Prostate gland (tissue), 2 donors: ENCODE measurements at regions not wholly inside any gene's neighbourhood (a gene's known extent, or its start where the extent isn't known, plus 50 kb on each side); places are given as distances from the start of the nearest gene placed in this dataset.

Experiments used
- DNase-seq: peaks from one replicate; pipeline ENCODE4 v3.0.0-alpha.2; 2019; ENCODE audit warnings: low spot score
- H3K27ac ChIP-seq, 2 donors: fragments of 200-600 bp; sonication (generic); 2 replicates each; pipeline ENCODE4 v1.5.1; 2017 to 2019
- H3K27me3 ChIP-seq: fragments of 200-600 bp; sonication (generic); replicated peaks from 2 replicates; pipeline ENCODE4 v1.5.1; 2019; ENCODE audit not compliant: insufficient read depth
- H3K36me3 ChIP-seq, 2 donors: fragments of 200-600 bp; sonication (generic); 1 replicate in 1 of 2; 2 replicates in 1 of 2; pipeline versions ENCODE4 v1.5.1 to v1.8.1; 2017 to 2019
- H3K4me1 ChIP-seq: fragments of 200-600 bp; sonication (generic); replicated peaks from 2 replicates; pipeline ENCODE4 v1.5.1; 2019
- H3K4me3 ChIP-seq, 2 donors: fragments of 200-600 bp; sonication (generic); 2 replicates each; pipeline ENCODE4 v1.5.1; 2017 to 2019
- H3K9me3 ChIP-seq: fragments of 200-600 bp; sonication (generic); 2 replicates; pipeline ENCODE4 v1.5.1; 2017
- CTCF ChIP-seq, 4 experiments: fragments of 200-600 bp in 2 of 4; fragments of 450-650 bp in 2 of 4; sonication (generic) in 2 of 4; IDR thresholded peaks; 1 replicate in 3 of 4; 2 replicates in 1 of 4; pipeline ENCODE4 v1.5.1; 2016 to 2019; ENCODE audit warnings: antibody characterized with exemption in 4 of 4, mild to moderate bottlenecking in 2 of 4, moderate library complexity in 2 of 4
- POLR2A ChIP-seq: fragments of 450-650 bp; IDR thresholded peaks from one replicate; pipeline ENCODE4 v1.6.1; 2016; ENCODE audit warnings: antibody characterized with exemption, mild to moderate bottlenecking
- POLR2AphosphoS5 ChIP-seq: sonication (generic); formaldehyde crosslinking; IDR thresholded peaks from one replicate; pipeline ENCODE4 v1.6.1; 2017; ENCODE audit warnings: antibody characterized with exemption
- WGBS: methylation state at CpG from one replicate; pipeline ENCODE4 v1.1.5; 2018; 5-methylcytosine and 5-hydroxymethylcytosine counted together
- intact Hi-C: fragments of 100-400 bp; cut with DNase I; formaldehyde crosslinking; loops from one replicate; pipeline ENCODE4 v1.14.2; 2022

GRCh38 chr22:44624689-44625420 is 77.1 kb upstream of the PRR5 start:
- no peak overlapping the region for H3K27ac ChIP-seq
- H3K36me3 ChIP-seq = no peaks in the 10 kb centered on the region
- no peak for DNase-seq
- no peaks in the 10 kb centered on the region for H3K4me1 ChIP-seq
- 89% methylated on average over 26 of the region's 27 CpGs for WGBS
- no peak for TF ChIP-seq POLR2A
- TF ChIP-seq POLR2AphosphoS5 = no peak
- TF ChIP-seq CTCF (IDR thresholded peaks at IDR 0.05) = no peak
- no peaks in the 10 kb centered on the region for H3K9me3 ChIP-seq
- no peak overlapping the region for H3K4me3 ChIP-seq
- H3K27me3 ChIP-seq = no peaks in the 10 kb centered on the region
- intact Hi-C loops = loop anchor here (5.0 kb wide), 2 partner anchors 298 to 1238 kb away; no protein-coding TSS in a partner anchor

- Histone ChIP-seq H3K4me3 (no peak overlapping the region), H3K4me1 (no peaks in the 10 kb centered on the region), H3K9me3 (no peaks in the 10 kb centered on the region), H3K27ac (no peak overlapping the region), H3K27me3 (no peaks in the 10 kb centered on the region), H3K36me3 (no peaks in the 10 kb centered on the region)
- 46% methylated on average over 21 of the region's 24 CpGs for WGBS
- TF ChIP-seq POLR2AphosphoS5 (no peak), CTCF (IDR thresholded peaks at IDR 0.05) (no peak), POLR2A (no peak)
- no peak for DNase-seq
- intact Hi-C loops = no loop called here
These were observed 78.1 kb upstream of the PRR5 start for GRCh38 chr22:44623771-44624510.

GRCh38 chr22:44622679-44623078 is 79.3 kb upstream of the PRR5 start:
- H3K27me3 ChIP-seq = no peaks in the 10 kb centered on the region
- no peaks in the 10 kb centered on the region for H3K9me3 ChIP-seq

GRCh38 chr22:44622147-44622427 is 79.9 kb upstream of the PRR5 start:
- no peaks in the 10 kb centered on the region for H3K9me3 ChIP-seq
- intact Hi-C loops = no loop called here
- no peaks in the 10 kb centered on the region for H3K36me3 ChIP-seq
- no peaks in the 10 kb centered on the region for H3K27me3 ChIP-seq
- TF ChIP-seq POLR2AphosphoS5 (no peak), POLR2A (no peak), CTCF (IDR thresholded peaks at IDR 0.05) (no peak)
- WGBS = 34% methylated on average over 8 of the region's 8 CpGs
- H3K4me3 ChIP-seq = no peak overlapping the region
- H3K27ac ChIP-seq = no peak overlapping the region
- no peaks in the 10 kb centered on the region for H3K4me1 ChIP-seq
- no peak for DNase-seq

More at GRCh38 chr22:44622679-44623078, 79.3 kb upstream of the PRR5 start:
- no peak for TF ChIP-seq POLR2AphosphoS5
- 56% methylated on average over 11 of the region's 11 CpGs for WGBS
- Histone ChIP-seq H3K4me1 (no peaks in the 10 kb centered on the region), H3K27ac (no peak overlapping the region), H3K36me3 (no peaks in the 10 kb centered on the region), H3K4me3 (no peak overlapping the region)
- no peak for DNase-seq
- intact Hi-C loops = no loop called here

- DNase-seq = no peak
These were observed 80.4 kb upstream of the PRR5 start for GRCh38 chr22:44621401-44622146.

More at GRCh38 chr22:44621401-44622146, 80.4 kb upstream of the PRR5 start:
- Histone ChIP-seq H3K27me3 (no peaks in the 10 kb centered on the region), H3K36me3 (no peaks in the 10 kb centered on the region), H3K27ac (no peak overlapping the region), H3K9me3 (no peaks in the 10 kb centered on the region), H3K4me3 (no peak overlapping the region), H3K4me1 (no peaks in the 10 kb centered on the region)
- 77% methylated on average over 21 of the region's 21 CpGs for WGBS
- TF ChIP-seq CTCF (IDR thresholded peaks at IDR 0.05) = no peak
- no peak for TF ChIP-seq POLR2AphosphoS5
- no peak for TF ChIP-seq POLR2A
- intact Hi-C loops = no loop called here
